Ascending aorta (tissue), 2 donors: ENCODE measurements at regions not wholly inside any gene's neighbourhood (a gene's known extent, or its start where the extent isn't known, plus 50 kb on each side); places are given as distances from the start of the nearest gene placed in this dataset.

Experiments used
- DNase-seq, 2 donors: peaks; one replicate each; pipeline ENCODE4 v3.0.0-alpha.2; 2019; ENCODE audit warnings: low spot score in 2 of 2
- H3K27ac ChIP-seq, 2 donors: fragments of 200-600 bp; sonication (generic); one replicate each; pipeline ENCODE4 v1.5.1; 2016 to 2017; ENCODE audit warnings: mild to moderate bottlenecking in 1 of 2
- H3K27me3 ChIP-seq: fragments of 200-600 bp; sonication (generic); one replicate; pipeline ENCODE4 v1.5.1; 2017
- H3K36me3 ChIP-seq, 2 donors: fragments of 200-600 bp; sonication (generic); one replicate each; pipeline ENCODE4 v1.5.1; 2016
- H3K4me1 ChIP-seq, 2 donors: fragments of 200-600 bp; sonication (generic); one replicate each; pipeline ENCODE4 v1.5.1; 2016 to 2017; ENCODE audit warnings: mild to moderate bottlenecking in 1 of 2
- H3K4me3 ChIP-seq, 2 donors: fragments of 200-600 bp; sonication (generic); one replicate each; pipeline ENCODE4 v1.5.1; 2016 to 2017; ENCODE audit warnings: mild to moderate bottlenecking in 1 of 2
- H3K9me3 ChIP-seq, 2 donors: fragments of 200-600 bp; sonication (generic); one replicate each; pipeline ENCODE4 v1.5.1; 2016
- intact Hi-C: fragments of 100-400 bp; cut with DNase I; formaldehyde crosslinking; loops from one replicate; pipeline ENCODE4 v1.15.1; 2023
- TF ChIP-seq, protein P1 (sequence below), 3 experiments: fragments of 200-600 bp in 2 of 3; fragments of 450-650 bp in 1 of 3; sonication (generic) in 2 of 3; IDR thresholded peaks; one replicate each; pipeline ENCODE4 v1.5.1; 2016 to 2019; ENCODE audit warnings: antibody characterized with exemption in 3 of 3, mild to moderate bottlenecking in 1 of 3, moderate library complexity in 1 of 3

DNA sequence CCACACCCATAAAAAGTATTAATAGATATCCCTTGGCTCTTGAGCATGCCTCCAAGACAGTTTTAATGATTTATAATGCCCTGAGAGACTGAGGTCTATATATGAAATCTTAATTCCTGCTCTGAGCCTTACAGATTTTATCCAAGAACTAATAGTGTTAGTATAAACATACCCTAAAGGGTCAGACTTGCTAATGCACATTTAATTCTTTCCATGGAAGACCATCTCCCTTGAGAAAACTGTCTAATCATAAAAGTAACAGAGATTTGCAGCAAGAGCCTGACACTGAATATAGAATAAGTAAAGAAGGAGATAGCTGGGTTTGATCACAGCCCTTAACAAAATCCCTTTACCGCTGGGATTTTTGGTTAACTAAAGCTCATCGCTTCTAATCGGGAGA, 650.8 kb upstream of the KLF12 start:
- Histone ChIP-seq H3K27ac (no peak overlapping the region), H3K4me1 (no peaks in the 10 kb centered on the region), H3K4me3 (no peak overlapping the region), H3K9me3 (no peaks in the 10 kb centered on the region), H3K36me3 (no peaks in the 10 kb centered on the region), H3K27me3 (no peaks in the 10 kb centered on the region)
- intact Hi-C loops, result no loop called here
- TF ChIP-seq, protein P1, sequence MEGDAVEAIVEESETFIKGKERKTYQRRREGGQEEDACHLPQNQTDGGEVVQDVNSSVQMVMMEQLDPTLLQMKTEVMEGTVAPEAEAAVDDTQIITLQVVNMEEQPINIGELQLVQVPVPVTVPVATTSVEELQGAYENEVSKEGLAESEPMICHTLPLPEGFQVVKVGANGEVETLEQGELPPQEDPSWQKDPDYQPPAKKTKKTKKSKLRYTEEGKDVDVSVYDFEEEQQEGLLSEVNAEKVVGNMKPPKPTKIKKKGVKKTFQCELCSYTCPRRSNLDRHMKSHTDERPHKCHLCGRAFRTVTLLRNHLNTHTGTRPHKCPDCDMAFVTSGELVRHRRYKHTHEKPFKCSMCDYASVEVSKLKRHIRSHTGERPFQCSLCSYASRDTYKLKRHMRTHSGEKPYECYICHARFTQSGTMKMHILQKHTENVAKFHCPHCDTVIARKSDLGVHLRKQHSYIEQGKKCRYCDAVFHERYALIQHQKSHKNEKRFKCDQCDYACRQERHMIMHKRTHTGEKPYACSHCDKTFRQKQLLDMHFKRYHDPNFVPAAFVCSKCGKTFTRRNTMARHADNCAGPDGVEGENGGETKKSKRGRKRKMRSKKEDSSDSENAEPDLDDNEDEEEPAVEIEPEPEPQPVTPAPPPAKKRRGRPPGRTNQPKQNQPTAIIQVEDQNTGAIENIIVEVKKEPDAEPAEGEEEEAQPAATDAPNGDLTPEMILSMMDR (IDR thresholded peaks at IDR 0.05), result no peak
- DNase-seq, result no peak

DNA sequence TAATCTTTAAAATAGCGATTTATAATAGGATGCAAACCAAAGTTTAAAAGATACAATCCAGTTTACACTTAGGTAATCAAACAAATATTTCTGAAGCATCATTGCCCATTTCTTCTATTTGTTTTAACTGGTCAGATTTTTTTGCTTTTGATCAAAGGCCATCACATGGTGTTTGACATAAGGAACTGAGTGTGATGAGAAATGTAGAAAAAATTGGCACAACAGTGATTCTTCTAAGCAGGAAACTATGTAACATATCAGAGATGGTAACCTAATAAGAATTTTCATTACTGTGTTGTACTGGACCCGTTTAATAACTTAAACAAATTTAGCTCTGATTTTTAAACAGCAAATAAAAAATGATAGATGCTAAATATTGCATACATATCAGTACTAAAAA, 644.7 kb upstream of the KLF12 start:
- intact Hi-C loops, result no loop called here
- H3K27me3 ChIP-seq, result no peaks in the 10 kb centered on the region
- H3K4me3 ChIP-seq, result no peak overlapping the region
- H3K36me3 ChIP-seq, result no peaks in the 10 kb centered on the region
- TF ChIP-seq, protein P1 (IDR thresholded peaks at IDR 0.05), result no peak
- no peaks in the 10 kb centered on the region for H3K4me1 ChIP-seq
- DNase-seq, result no peak
- no peak overlapping the region for H3K27ac ChIP-seq
- H3K9me3 ChIP-seq, result no peaks in the 10 kb centered on the region

DNA sequence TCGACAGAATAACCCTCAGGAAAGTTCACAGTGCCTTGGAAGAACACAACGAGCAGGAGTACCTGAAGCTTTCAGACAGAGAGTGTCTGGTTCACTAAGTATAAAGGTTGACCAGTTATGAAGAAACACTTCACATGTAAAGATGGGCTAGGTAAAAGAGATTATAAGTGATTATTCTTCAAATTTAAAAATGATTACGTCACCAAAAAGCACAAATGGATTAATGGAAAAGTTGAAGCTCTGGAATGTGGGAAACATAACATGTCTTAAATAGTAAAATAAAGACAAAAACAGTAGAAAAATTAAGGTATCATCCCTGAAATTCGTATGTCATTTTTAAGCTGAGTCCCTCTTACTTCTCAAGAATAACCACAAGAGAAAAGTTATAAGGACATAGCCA, 643.9 kb upstream of the KLF12 start:
- Histone ChIP-seq H3K36me3 (no peaks in the 10 kb centered on the region), H3K9me3 (no peaks in the 10 kb centered on the region), H3K4me1 (no peaks in the 10 kb centered on the region), H3K27me3 (no peaks in the 10 kb centered on the region), H3K4me3 (no peak overlapping the region), H3K27ac (no peak overlapping the region)
- TF ChIP-seq, protein P1 (IDR thresholded peaks at IDR 0.05), result no peak
- intact Hi-C loops, result no loop called here
- DNase-seq, result no peak

DNA sequence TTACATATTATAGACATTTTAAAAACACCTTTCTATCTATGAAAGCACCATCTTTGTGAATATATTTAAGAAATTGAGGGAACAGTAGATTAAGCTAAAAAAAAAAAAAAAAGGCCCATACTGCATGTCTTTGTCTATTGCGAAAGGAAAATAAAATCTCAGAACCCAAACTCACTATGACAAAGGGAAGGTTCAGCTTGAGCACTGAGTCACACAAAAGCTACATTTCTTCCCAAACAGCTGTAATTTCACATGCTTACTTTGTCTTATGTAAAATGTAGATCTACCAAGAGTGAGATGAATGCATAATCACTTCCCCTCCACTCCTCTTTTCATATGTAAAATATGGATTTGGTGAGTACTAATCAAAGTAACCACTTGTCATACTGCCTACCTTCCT, 640.1 kb upstream of the KLF12 start:
- Histone ChIP-seq H3K27ac (no peak overlapping the region), H3K36me3 (no peaks in the 10 kb centered on the region), H3K9me3 (no peaks in the 10 kb centered on the region), H3K27me3 (no peaks in the 10 kb centered on the region), H3K4me3 (no peak overlapping the region), H3K4me1 (no peaks in the 10 kb centered on the region)
- intact Hi-C loops, result no loop called here
- DNase-seq, result no peak
- TF ChIP-seq, protein P1 (IDR thresholded peaks at IDR 0.05), result no peak

DNA sequence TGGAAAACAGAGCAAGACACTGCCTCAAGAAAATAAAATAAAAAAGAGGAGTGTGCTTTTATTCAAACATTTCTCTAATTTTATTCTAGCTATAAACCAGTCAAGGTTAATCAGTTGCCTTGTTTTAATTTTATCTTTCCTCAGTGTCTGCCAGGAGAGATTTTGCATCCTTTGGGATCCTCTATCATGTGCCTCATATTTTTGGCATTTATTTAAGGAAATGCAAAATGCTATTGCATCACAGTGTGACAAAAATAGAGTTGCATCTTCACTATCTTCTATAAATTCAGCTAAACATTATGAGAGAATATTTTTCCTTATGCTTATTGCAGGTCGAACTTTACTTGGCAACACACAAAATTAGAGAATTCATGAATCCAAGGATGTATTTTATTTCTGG, 639.0 kb upstream of the KLF12 start:
- Histone ChIP-seq H3K4me3 (no peak overlapping the region), H3K4me1 (no peaks in the 10 kb centered on the region), H3K36me3 (no peaks in the 10 kb centered on the region), H3K9me3 (no peaks in the 10 kb centered on the region), H3K27me3 (no peaks in the 10 kb centered on the region), H3K27ac (no peak overlapping the region)
- TF ChIP-seq, protein P1 (IDR thresholded peaks at IDR 0.05), result no peak
- intact Hi-C loops, result no loop called here
- DNase-seq, result no peak

DNA sequence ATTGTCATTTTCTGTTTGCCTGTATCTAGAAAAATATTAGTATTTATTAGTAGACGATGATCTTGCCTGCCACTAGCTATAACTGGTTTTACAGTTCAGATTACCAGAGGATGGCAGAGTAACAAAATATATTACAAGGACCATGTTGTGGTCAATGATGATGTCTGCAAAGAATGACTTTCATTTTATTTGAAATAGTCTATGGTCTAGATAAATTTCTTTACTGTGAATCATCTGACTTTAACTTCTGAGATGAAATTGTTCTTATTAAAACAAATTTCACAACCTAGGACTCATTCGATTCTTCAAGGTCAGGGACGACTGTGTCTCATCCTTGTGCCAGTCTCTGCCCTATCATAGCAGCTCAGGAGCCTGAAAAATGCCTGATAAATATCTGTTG, 637.8 kb upstream of the KLF12 start:
- no peak overlapping the region for H3K4me3 ChIP-seq
- DNase-seq, result no peak
- no peak overlapping the region for H3K27ac ChIP-seq
- H3K27me3 ChIP-seq, result no peaks in the 10 kb centered on the region
- intact Hi-C loops, result no loop called here
- TF ChIP-seq, protein P1 (IDR thresholded peaks at IDR 0.05), result no peak
- H3K4me1 ChIP-seq, result no peaks in the 10 kb centered on the region
- no peaks in the 10 kb centered on the region for H3K36me3 ChIP-seq
- H3K9me3 ChIP-seq, result no peaks in the 10 kb centered on the region
